ENCODE measurements at regions not wholly inside any gene's neighbourhood (a gene's known extent, or its start where the extent isn't known, plus 50 kb on each side); places are given as distances from the start of the nearest gene placed in this dataset.
"Not testable (repeated sequence)": the region's sequence is repeated elsewhere in the genome, so short reads cannot be mapped to it uniquely, and the experiment has no call there.

GRCh38 chr5:124873188-124873587 lies 126.7 kb upstream of the ZNF608 start:
- no peak for DNase-seq

- no peak for DNase-seq
Measured at GRCh38 chr5:124873713-124874112, 127.3 kb upstream of the ZNF608 start.

GRCh38 chr5:124876566-124876965 lies 130.1 kb upstream of the ZNF608 start:
- no peak for DNase-seq

GRCh38 chr5:124876983-124877382 lies 130.5 kb upstream of the ZNF608 start:
- DNase-seq: no peak

GRCh38 chr5:124877501-124878146 lies 131.2 kb upstream of the ZNF608 start:
- no peak for DNase-seq

- no peak for DNase-seq
Measured at GRCh38 chr5:124878583-124879342, 132.3 kb upstream of the ZNF608 start.

- DNase-seq: no peak
Measured at GRCh38 chr5:124880903-124881697, 134.7 kb upstream of the ZNF608 start.

GRCh38 chr5:124883681-124884080 lies 137.2 kb upstream of the ZNF608 start:
- DNase-seq: no peak

- DNase-seq: no peak
Measured at GRCh38 chr5:124884114-124884513, 137.7 kb upstream of the ZNF608 start.

GRCh38 chr5:124885490-124885889 lies 139.1 kb upstream of the ZNF608 start:
- DNase-seq: no peak

- no peak for DNase-seq
Measured at GRCh38 chr5:124887223-124887622, 140.8 kb upstream of the ZNF608 start.

GRCh38 chr5:124888050-124888506 lies 141.6 kb upstream of the ZNF608 start:
- DNase-seq: no peak

- no peak for DNase-seq
Measured at GRCh38 chr5:124888622-124889485, 142.4 kb upstream of the ZNF608 start.

- no peak for DNase-seq
Measured at GRCh38 chr5:124889486-124889825, 143.0 kb upstream of the ZNF608 start.

GRCh38 chr5:124889850-124890249 lies 143.4 kb upstream of the ZNF608 start:
- DNase-seq: no peak

- DNase-seq: not testable (repeated sequence)
Measured at GRCh38 chr5:124890442-124890841, 144.0 kb upstream of the ZNF608 start.

GRCh38 chr5:124891179-124891578 lies 144.7 kb upstream of the ZNF608 start:
- no peak for DNase-seq

GRCh38 chr5:124892185-124892848 lies 145.9 kb upstream of the ZNF608 start:
- no peak for DNase-seq

GRCh38 chr5:124894541-124894940 lies 148.1 kb upstream of the ZNF608 start:
- DNase-seq: no peak

- no peak for DNase-seq
Measured at GRCh38 chr5:124895236-124895635, 148.8 kb upstream of the ZNF608 start.

GRCh38 chr5:124901081-124901480 lies 154.6 kb upstream of the ZNF608 start:
- no peak for DNase-seq
